H1 (cell line): ENCODE measurements at regions not wholly inside any gene's neighbourhood (a gene's known extent, or its start where the extent isn't known, plus 50 kb on each side); places are given as distances from the start of the nearest gene placed in this dataset.

Source experiments
- ATF3 ChIP-seq: IDR thresholded peaks from 2 replicates; pipeline ENCODE4 v1.6.1; 2011; ENCODE audit warnings: low read depth, mild to moderate bottlenecking, low read length; ENCODE audit not compliant: insufficient read depth
- CREB1 ChIP-seq: IDR thresholded peaks from 2 replicates; pipeline ENCODE4 v1.6.1; 2012; ENCODE audit warnings: inconsistent platforms
- CTCF ChIP-seq, 3 experiments: IDR thresholded peaks; 1 replicate in 2 of 3; 2 replicates in 1 of 3; pipeline versions ENCODE4 v1.5.1 to v1.6.1; 2011; ENCODE audit warnings: low read length in 3 of 3, mild to moderate bottlenecking in 3 of 3, inconsistent platforms in 2 of 3, low read depth in 1 of 3, moderate library complexity in 1 of 3; ENCODE audit not compliant: insufficient read depth in 1 of 3; ENCODE audit errors: control extremely low read depth in 1 of 3
- KDM5A ChIP-seq: fragments of 200-600 bp; IDR thresholded peaks from 2 replicates; pipeline ENCODE4 v1.7.1; 2012; ENCODE audit warnings: mild to moderate bottlenecking, low read length, inconsistent platforms, mixed read lengths
- MAFK ChIP-seq: IDR thresholded peaks from 2 replicates; pipeline ENCODE4 v1.6.1; 2012; ENCODE audit warnings: low read depth, mild to moderate bottlenecking, improper control_type of control experiment, low read length
- MAX ChIP-seq: IDR thresholded peaks from 2 replicates; pipeline ENCODE4 v1.6.1; 2012; ENCODE audit warnings: inconsistent platforms
- SIN3A ChIP-seq, 2 experiments: IDR thresholded peaks in 1 of 2; conservative IDR thresholded peaks in 1 of 2; 2 replicates each; pipeline ENCODE4 v1.6.1; 2011 to 2012; ENCODE audit warnings: low read length in 2 of 2, improper control_type of control experiment in 1 of 2, low read depth in 1 of 2, mild to moderate bottlenecking in 1 of 2
- SP1 ChIP-seq: IDR thresholded peaks from 2 replicates; pipeline ENCODE4 v1.6.1; 2011; ENCODE audit warnings: low read depth, low read length
- SRF ChIP-seq: IDR thresholded peaks from 2 replicates; pipeline ENCODE4 v1.6.1; 2011; ENCODE audit warnings: mild to moderate bottlenecking, low read depth, low read length, moderate library complexity
- TBP ChIP-seq: IDR thresholded peaks from 2 replicates; pipeline ENCODE4 v1.6.1; 2011; ENCODE audit warnings: low read depth, low read length, improper control_type of control experiment

- TF ChIP-seq MAX (no peak), CTCF (IDR thresholded peaks at IDR 0.05; ENCODE audit: control extremely low read depth in 1 of 3, insufficient read depth in 1 of 3, low read depth in 1 of 3, low read length in 3 of 3) (no peak), ATF3 (no peak), CREB1 (no peak), SIN3A (conservative IDR thresholded peaks at IDR 0.05 in 1 of 2, IDR thresholded peaks at IDR 0.05 in 1 of 2; ENCODE audit: low read depth in 1 of 2, low read length in 2 of 2) (no peak), MAFK (no peak), KDM5A (no peak), TBP (no peak), SP1 (no peak), SRF (no peak)
Measured at GRCh38 chr4:176614793-176615192, 177.9 kb downstream of the VEGFC start.
